Fibroblast of lung (primary cell): ENCODE measurements at regions not wholly inside any gene's neighbourhood (a gene's known extent, or its start where the extent isn't known, plus 50 kb on each side); places are given as distances from the start of the nearest gene placed in this dataset.

ENCODE experiments used
- DNase-seq, 2 donors: peaks; one replicate each; pipeline versions ENCODE4 v3.0.0 to v3.0.0-alpha.2; 2010; ENCODE audit warnings: low read depth in 2 of 2
- H2AFZ ChIP-seq: 2 replicates; pipeline ENCODE4 v1.5.1; 2012; ENCODE audit warnings: low read length, control low read depth, inconsistent platforms
- H3K27ac ChIP-seq: 2 replicates; pipeline ENCODE4 v1.5.1; 2011; ENCODE audit warnings: low read length, control low read depth; ENCODE audit not compliant: insufficient read depth
- H3K27me3 ChIP-seq: 2 replicates; pipeline ENCODE4 v1.5.1; 2011; ENCODE audit warnings: mild to moderate bottlenecking, low read length; ENCODE audit not compliant: control insufficient read depth, insufficient read depth
- H3K36me3 ChIP-seq: 2 replicates; pipeline ENCODE4 v1.5.1; 2011; ENCODE audit warnings: low read length; ENCODE audit not compliant: control insufficient read depth, insufficient read depth
- H3K4me1 ChIP-seq: 2 replicates; pipeline ENCODE4 v1.5.1; 2011; ENCODE audit warnings: low read length; ENCODE audit not compliant: control insufficient read depth, insufficient read depth; ENCODE audit errors: extremely low read depth
- H3K4me2 ChIP-seq: 2 replicates; pipeline ENCODE4 v1.5.1; 2011; ENCODE audit warnings: low read length, control low read depth; ENCODE audit not compliant: insufficient read depth; ENCODE audit errors: extremely low read depth
- H3K4me3 ChIP-seq, 4 experiments: fragments of 200-600 bp in 1 of 4; sonication (generic) in 1 of 4; replicated peaks in 1 of 4; 2 replicates each; pipeline ENCODE4 v1.5.1; 2011 to 2016; ENCODE audit warnings: low read length in 4 of 4, low read depth in 3 of 4, mild to moderate bottlenecking in 3 of 4, control low read depth in 2 of 4, inconsistent platforms in 1 of 4, mixed read lengths in 1 of 4; ENCODE audit not compliant: insufficient read depth in 1 of 4; ENCODE audit errors: control extremely low read depth in 1 of 4
- H3K79me2 ChIP-seq: 2 replicates; pipeline ENCODE4 v1.5.1; 2012; ENCODE audit warnings: mild to moderate bottlenecking, low read length, inconsistent platforms; ENCODE audit not compliant: control insufficient read depth, insufficient read depth
- H3K9ac ChIP-seq: 2 replicates; pipeline ENCODE4 v1.5.1; 2011; ENCODE audit warnings: mild to moderate bottlenecking, low read length, control low read depth; ENCODE audit not compliant: insufficient read depth
- H3K9me3 ChIP-seq: 2 replicates; pipeline ENCODE4 v1.5.1; 2012; ENCODE audit warnings: low read depth, low read length; ENCODE audit not compliant: control insufficient read depth, insufficient read depth
- H4K20me1 ChIP-seq: 2 replicates; pipeline ENCODE4 v1.5.1; 2011; ENCODE audit warnings: low read length; ENCODE audit not compliant: control insufficient read depth, insufficient read depth; ENCODE audit errors: extremely low read depth
- CTCF ChIP-seq, 2 donors: IDR thresholded peaks in 1 of 2; conservative IDR thresholded peaks in 1 of 2; 1 replicate in 1 of 2; 2 replicates in 1 of 2; pipeline ENCODE4 v1.5.1; 2011 to 2012; ENCODE audit warnings: low read length in 2 of 2, control low read depth in 1 of 2, inconsistent platforms in 1 of 2, low read depth in 1 of 2, mild to moderate bottlenecking in 1 of 2
- EZH2 ChIP-seq: IDR thresholded peaks from 2 replicates; pipeline ENCODE4 v1.5.1; 2012; ENCODE audit warnings: low read length, control low read depth, mild to moderate bottlenecking; ENCODE audit errors: missing control alignments

DNA sequence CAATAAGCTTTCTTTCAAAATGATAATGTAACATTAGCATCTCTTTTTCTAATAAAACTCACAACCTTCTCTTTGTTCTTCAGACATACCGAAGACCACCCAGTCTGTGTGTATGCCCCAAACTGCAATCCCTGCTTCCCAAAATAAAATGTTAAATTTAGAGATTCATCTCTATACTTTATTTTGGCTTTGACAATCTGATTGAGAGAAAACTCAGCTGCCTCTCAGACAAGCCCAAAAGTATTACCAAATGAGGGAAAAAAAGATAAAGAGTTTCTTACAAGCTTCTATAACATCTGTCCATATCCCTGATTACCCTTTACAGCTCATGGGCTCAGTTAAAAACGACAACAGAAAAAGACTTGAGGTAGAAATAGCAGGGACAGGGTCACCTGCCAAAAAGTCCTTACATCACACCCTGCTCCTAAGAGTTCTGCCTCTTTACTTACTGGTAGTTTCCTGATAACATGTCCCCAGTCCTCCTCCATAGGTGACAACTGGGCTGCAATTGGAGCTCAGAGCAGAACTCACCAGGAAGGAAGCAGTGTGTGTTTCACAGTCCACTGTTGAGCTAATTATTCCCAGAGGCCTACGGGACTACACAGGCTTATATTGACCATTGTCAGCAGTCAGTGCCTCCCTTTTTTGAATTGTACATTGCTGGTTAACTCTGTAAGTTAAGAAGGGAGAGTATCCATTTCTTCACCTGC, 70.9 kb upstream of the FAM9C start:
- Histone ChIP-seq H3K9ac (no peak overlapping the region), H3K27me3 (no peaks in the 10 kb centered on the region), H3K36me3 (no peaks in the 10 kb centered on the region), H3K4me1 (no peaks in the 10 kb centered on the region), H4K20me1 (no peaks in the 10 kb centered on the region), H3K4me2 (no peak overlapping the region), H3K27ac (no peak overlapping the region), H2AFZ (no peak overlapping the region), H3K9me3 (no peaks in the 10 kb centered on the region), H3K4me3 (no peak overlapping the region), H3K79me2 (no peaks in the 10 kb centered on the region)
- no peak for DNase-seq
- TF ChIP-seq CTCF (conservative IDR thresholded peaks at IDR 0.05 in 1 of 2, IDR thresholded peaks at IDR 0.05 in 1 of 2; ENCODE audit: low read depth in 1 of 2, low read length in 2 of 2), result no peak
- TF ChIP-seq EZH2, result no peak

- H3K79me2 ChIP-seq, result no peaks in the 10 kb centered on the region
Measured at GRCh38 chrX:13112499-13112898, 68.1 kb upstream of the FAM9C start.

More at GRCh38 chrX:13112499-13112898, 68.1 kb upstream of the FAM9C start:
- no peak overlapping the region for H2AFZ ChIP-seq
- no peaks in the 10 kb centered on the region for H4K20me1 ChIP-seq
- no peak overlapping the region for H3K9ac ChIP-seq
- TF ChIP-seq CTCF (conservative IDR thresholded peaks at IDR 0.05 in 1 of 2, IDR thresholded peaks at IDR 0.05 in 1 of 2; ENCODE audit: low read depth in 1 of 2, low read length in 2 of 2) (no peak), EZH2 (no peak)
- no peak overlapping the region for H3K4me2 ChIP-seq
- H3K36me3 ChIP-seq, result no peaks in the 10 kb centered on the region
- no peak for DNase-seq
- no peaks in the 10 kb centered on the region for H3K4me1 ChIP-seq
- H3K27ac ChIP-seq, result no peak overlapping the region
- H3K9me3 ChIP-seq, result no peaks in the 10 kb centered on the region
- no peak overlapping the region for H3K4me3 ChIP-seq
- no peaks in the 10 kb centered on the region for H3K27me3 ChIP-seq
